ENCODE measurements at regions not wholly inside any gene's neighbourhood (a gene's known extent, or its start where the extent isn't known, plus 50 kb on each side); places are given as distances from the start of the nearest gene placed in this dataset.

DNA sequence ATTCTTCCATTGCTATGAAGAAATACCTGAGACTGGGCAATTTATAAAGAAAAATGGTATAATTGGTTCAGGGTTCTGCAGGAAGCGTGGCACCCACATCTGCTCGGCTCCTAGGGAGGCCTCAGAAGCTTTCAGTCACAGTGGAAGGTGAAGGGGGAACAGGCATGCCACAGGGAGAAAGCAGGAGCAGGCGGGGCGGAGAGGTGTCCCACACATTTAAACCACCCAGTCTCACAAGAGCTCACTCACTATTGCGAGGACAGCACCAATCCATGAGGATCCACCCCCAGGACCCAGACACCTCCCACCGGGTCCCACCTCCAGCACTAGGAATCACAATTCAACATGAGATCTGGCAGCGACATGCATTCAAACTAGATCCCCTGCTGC is 56.0 kb upstream of the C14orf180 start:
- TF ChIP-seq TCF7L2 (IDR thresholded peaks at IDR 0.05; ENCODE audit: borderline replicate concordance, extremely low read depth, insufficient read depth, insufficient read length) (no peak), FOSL1 (IDR thresholded peaks at IDR 0.05; ENCODE audit: low read depth) (no peak), POLR2A (IDR thresholded peaks at IDR 0.05; ENCODE audit: borderline replicate concordance, extremely low read depth, insufficient read depth, insufficient read length) (no peak), ELF1 (IDR thresholded peaks at IDR 0.05; ENCODE audit: borderline replicate concordance, low read depth) (no peak), CBX3 (IDR thresholded peaks at IDR 0.05; ENCODE audit: low read depth) (no peak), EGR1 (IDR thresholded peaks at IDR 0.05; ENCODE audit: low read depth) (no peak)
- TF ChIP-seq, protein P1, sequence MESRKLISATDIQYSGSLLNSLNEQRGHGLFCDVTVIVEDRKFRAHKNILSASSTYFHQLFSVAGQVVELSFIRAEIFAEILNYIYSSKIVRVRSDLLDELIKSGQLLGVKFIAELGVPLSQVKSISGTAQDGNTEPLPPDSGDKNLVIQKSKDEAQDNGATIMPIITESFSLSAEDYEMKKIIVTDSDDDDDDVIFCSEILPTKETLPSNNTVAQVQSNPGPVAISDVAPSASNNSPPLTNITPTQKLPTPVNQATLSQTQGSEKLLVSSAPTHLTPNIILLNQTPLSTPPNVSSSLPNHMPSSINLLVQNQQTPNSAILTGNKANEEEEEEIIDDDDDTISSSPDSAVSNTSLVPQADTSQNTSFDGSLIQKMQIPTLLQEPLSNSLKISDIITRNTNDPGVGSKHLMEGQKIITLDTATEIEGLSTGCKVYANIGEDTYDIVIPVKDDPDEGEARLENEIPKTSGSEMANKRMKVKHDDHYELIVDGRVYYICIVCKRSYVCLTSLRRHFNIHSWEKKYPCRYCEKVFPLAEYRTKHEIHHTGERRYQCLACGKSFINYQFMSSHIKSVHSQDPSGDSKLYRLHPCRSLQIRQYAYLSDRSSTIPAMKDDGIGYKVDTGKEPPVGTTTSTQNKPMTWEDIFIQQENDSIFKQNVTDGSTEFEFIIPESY (IDR thresholded peaks at IDR 0.05; ENCODE audit: extremely low read depth, insufficient replicate concordance, low read length) = no peak
- TF ChIP-seq, protein P2, sequence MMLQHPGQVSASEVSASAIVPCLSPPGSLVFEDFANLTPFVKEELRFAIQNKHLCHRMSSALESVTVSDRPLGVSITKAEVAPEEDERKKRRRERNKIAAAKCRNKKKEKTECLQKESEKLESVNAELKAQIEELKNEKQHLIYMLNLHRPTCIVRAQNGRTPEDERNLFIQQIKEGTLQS (IDR thresholded peaks at IDR 0.05) = no peak
- Histone ChIP-seq H3K9me3 (ENCODE audit: control insufficient read depth in 1 of 2, insufficient read depth in 1 of 2, low read depth in 1 of 2, low read length in 2 of 2) (no peaks in the 10 kb centered on the region), H3K4me1 (ENCODE audit: control insufficient read depth in 1 of 2, insufficient read depth in 2 of 2, low read length in 2 of 2) (no peaks in the 10 kb centered on the region), H3K4me2 (ENCODE audit: low read length) (no peak overlapping the region), H3K9me2 (ENCODE audit: insufficient read depth) (no peaks in the 10 kb centered on the region), H2AFZ (ENCODE audit: low read depth, low read length, poor library complexity, severe bottlenecking) (no peak overlapping the region), H3K79me2 (ENCODE audit: insufficient read depth, low read length) (no peaks in the 10 kb centered on the region), H3K27ac (ENCODE audit: low read depth, low read length) (no peak overlapping the region), H3K36me3 (ENCODE audit: control insufficient read depth in 1 of 2, insufficient read depth in 2 of 2, low read length in 2 of 2) (no peaks in the 10 kb centered on the region), H3K27me3 (ENCODE audit: insufficient read depth, low read length) (peaks cover 5% of the 10 kb centered on the region), H3K4me3 (replicated peaks in 1 of 2; ENCODE audit: low read depth in 1 of 2, low read length in 2 of 2) (no peak overlapping the region), H3K9ac (ENCODE audit: low read length) (no peak overlapping the region), H4K20me1 (ENCODE audit: insufficient read depth) (no peaks in the 10 kb centered on the region)
- intact Hi-C loops (cut with micrococcal nuclease) = no loop called here
- ChIA-PET RAD21 (ENCODE audit: low non-redundant PET in 1 of 2, low total read pairs in 2 of 2, uncharacterized antibody in 2 of 2, unreplicated experiment in 2 of 2) (interaction anchor here in 1 of 2 experiments (0.8 kb wide), 1 partner anchor 41 kb away, joined by 3 read pairs; no protein-coding TSS in a partner anchor), CTCF (no interaction called here), POLR2A (no interaction called here)
- DNase-seq (ENCODE audit: low read depth, low spot score) (no peak), ATAC-seq (no peak)
- BruUV-seq (replicated peaks) = no TSS peak

DNA sequence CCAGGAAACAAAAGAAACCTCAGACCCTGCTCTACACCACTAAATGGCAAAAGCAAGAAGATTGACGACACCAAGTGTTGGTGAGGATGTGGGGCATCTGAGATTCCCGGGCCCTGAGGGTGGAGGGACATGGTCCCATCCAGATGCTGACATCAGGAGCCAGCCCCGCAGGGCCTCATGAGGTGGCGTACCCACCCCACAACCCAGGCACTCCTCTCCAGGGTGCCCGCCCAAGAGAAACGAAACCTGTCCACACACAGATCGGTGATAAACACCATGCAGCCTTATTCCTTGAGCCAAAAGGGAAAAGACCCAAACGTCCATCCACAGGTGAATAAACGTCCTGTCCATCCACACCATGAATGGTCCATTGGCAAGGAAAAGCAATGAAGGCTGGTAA is 54.8 kb upstream of the C14orf180 start:
- no TSS peak for BruUV-seq (replicated peaks)
- Histone ChIP-seq H3K9me2 (ENCODE audit: insufficient read depth) (no peaks in the 10 kb centered on the region), H3K79me2 (ENCODE audit: insufficient read depth, low read length) (no peaks in the 10 kb centered on the region), H3K4me1 (ENCODE audit: control insufficient read depth in 1 of 2, insufficient read depth in 2 of 2, low read length in 2 of 2) (no peaks in the 10 kb centered on the region), H3K9ac (ENCODE audit: low read length) (no peak overlapping the region), H3K4me3 (replicated peaks in 1 of 2; ENCODE audit: low read depth in 1 of 2, low read length in 2 of 2) (no peak overlapping the region), H3K27me3 (ENCODE audit: insufficient read depth, low read length) (peaks cover 5% of the 10 kb centered on the region; the same call in 1 of the 2 replicates), H3K4me2 (ENCODE audit: low read length) (no peak overlapping the region), H3K9me3 (ENCODE audit: control insufficient read depth in 1 of 2, insufficient read depth in 1 of 2, low read depth in 1 of 2, low read length in 2 of 2) (no peaks in the 10 kb centered on the region), H4K20me1 (ENCODE audit: insufficient read depth) (no peaks in the 10 kb centered on the region), H3K27ac (ENCODE audit: low read depth, low read length) (no peak overlapping the region), H2AFZ (ENCODE audit: low read depth, low read length, poor library complexity, severe bottlenecking) (no peak overlapping the region), H3K36me3 (ENCODE audit: control insufficient read depth in 1 of 2, insufficient read depth in 2 of 2, low read length in 2 of 2) (no peaks in the 10 kb centered on the region)
- no peak for ATAC-seq
- no peak for DNase-seq (ENCODE audit: low read depth, low spot score)
- ChIA-PET POLR2A (no interaction called here), CTCF (no interaction called here), RAD21 (ENCODE audit: low non-redundant PET in 1 of 2, low total read pairs in 2 of 2, uncharacterized antibody in 2 of 2, unreplicated experiment in 2 of 2) (no interaction called here)
- intact Hi-C loops (cut with micrococcal nuclease) = no loop called here
- TF ChIP-seq EZH2 (IDR thresholded peaks at IDR 0.05) (no peak), FOSL1 (IDR thresholded peaks at IDR 0.05; ENCODE audit: low read depth) (no peak), JUND (IDR thresholded peaks at IDR 0.05) (no peak)
- TF ChIP-seq, protein P1 (IDR thresholded peaks at IDR 0.05; ENCODE audit: extremely low read depth, insufficient replicate concordance, low read length) = no peak
- TF ChIP-seq, protein P3, sequence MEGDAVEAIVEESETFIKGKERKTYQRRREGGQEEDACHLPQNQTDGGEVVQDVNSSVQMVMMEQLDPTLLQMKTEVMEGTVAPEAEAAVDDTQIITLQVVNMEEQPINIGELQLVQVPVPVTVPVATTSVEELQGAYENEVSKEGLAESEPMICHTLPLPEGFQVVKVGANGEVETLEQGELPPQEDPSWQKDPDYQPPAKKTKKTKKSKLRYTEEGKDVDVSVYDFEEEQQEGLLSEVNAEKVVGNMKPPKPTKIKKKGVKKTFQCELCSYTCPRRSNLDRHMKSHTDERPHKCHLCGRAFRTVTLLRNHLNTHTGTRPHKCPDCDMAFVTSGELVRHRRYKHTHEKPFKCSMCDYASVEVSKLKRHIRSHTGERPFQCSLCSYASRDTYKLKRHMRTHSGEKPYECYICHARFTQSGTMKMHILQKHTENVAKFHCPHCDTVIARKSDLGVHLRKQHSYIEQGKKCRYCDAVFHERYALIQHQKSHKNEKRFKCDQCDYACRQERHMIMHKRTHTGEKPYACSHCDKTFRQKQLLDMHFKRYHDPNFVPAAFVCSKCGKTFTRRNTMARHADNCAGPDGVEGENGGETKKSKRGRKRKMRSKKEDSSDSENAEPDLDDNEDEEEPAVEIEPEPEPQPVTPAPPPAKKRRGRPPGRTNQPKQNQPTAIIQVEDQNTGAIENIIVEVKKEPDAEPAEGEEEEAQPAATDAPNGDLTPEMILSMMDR (IDR thresholded peaks at IDR 0.05 in 2 of 3, conservative IDR thresholded peaks at IDR 0.05 in 1 of 3; ENCODE audit: borderline replicate concordance in 1 of 3, insufficient read depth in 1 of 3, low read depth in 2 of 3, low read length in 2 of 3) = no peak
